OCI-M1 (cell line): ENCODE measurements at regions not wholly inside any gene's neighbourhood (a gene's known extent, or its start where the extent isn't known, plus 50 kb on each side); places are given as distances from the start of the nearest gene placed in this dataset.
"Not testable (repeated sequence)": the region's sequence is repeated elsewhere in the genome, so short reads cannot be mapped to it uniquely, and the experiment has no call there.

ENCODE experiments used
- DNase-seq: peaks from one replicate; lab custom pipeline; 2025; lab: John Stamatoyannopoulos, UW

GRCh38 chr6:153411070-153411648 lies 280.1 kb upstream of the RGS17 start:
- no peak for DNase-seq

GRCh38 chr6:153405931-153406330 lies 274.8 kb upstream of the RGS17 start:
- DNase-seq: no peak

- DNase-seq: no peak
Measured at GRCh38 chr6:153401751-153402150, 270.7 kb upstream of the RGS17 start.

GRCh38 chr6:153392156-153392555 lies 261.1 kb upstream of the RGS17 start:
- DNase-seq: peak; percentile 54

GRCh38 chr6:153373869-153374268 lies 242.8 kb upstream of the RGS17 start:
- peak; percentile 50 for DNase-seq

- DNase-seq: no peak
Measured at GRCh38 chr6:153368131-153368530, 237.0 kb upstream of the RGS17 start.

- DNase-seq: no peak
Measured at GRCh38 chr6:153367021-153367420, 235.9 kb upstream of the RGS17 start.

GRCh38 chr6:153357391-153357790 lies 226.3 kb upstream of the RGS17 start:
- no peak for DNase-seq

- no peak for DNase-seq
Measured at GRCh38 chr6:153340568-153340967, 209.5 kb upstream of the RGS17 start.

GRCh38 chr6:153334121-153334520 lies 203.0 kb upstream of the RGS17 start:
- no peak for DNase-seq

GRCh38 chr6:153331221-153331620 lies 200.1 kb upstream of the RGS17 start:
- DNase-seq: not testable (repeated sequence)

- DNase-seq: no peak
Measured at GRCh38 chr6:153328194-153328593, 197.1 kb upstream of the RGS17 start.

GRCh38 chr6:153325661-153326060 lies 194.6 kb upstream of the RGS17 start:
- no peak for DNase-seq

- DNase-seq: peak; percentile 82
Measured at GRCh38 chr6:153312634-153313033, 181.6 kb upstream of the RGS17 start.

GRCh38 chr6:153309651-153310050 lies 178.6 kb upstream of the RGS17 start:
- DNase-seq: no peak

GRCh38 chr6:153302133-153302532 lies 171.1 kb upstream of the RGS17 start:
- no peak for DNase-seq

- DNase-seq: no peak
Measured at GRCh38 chr6:153301602-153302001, 170.5 kb upstream of the RGS17 start.

GRCh38 chr6:153282456-153282855 lies 151.4 kb upstream of the RGS17 start:
- not testable (repeated sequence) for DNase-seq

- no peak for DNase-seq
Measured at GRCh38 chr6:153275997-153276396, 144.9 kb upstream of the RGS17 start.

- no peak for DNase-seq
Measured at GRCh38 chr6:153272201-153272980, 141.3 kb upstream of the RGS17 start.

GRCh38 chr6:153263489-153263888 lies 132.4 kb upstream of the RGS17 start:
- no peak for DNase-seq

- DNase-seq: no peak
Measured at GRCh38 chr6:153251326-153251725, 120.2 kb upstream of the RGS17 start.

GRCh38 chr6:153237670-153238069 lies 106.6 kb upstream of the RGS17 start:
- no peak for DNase-seq
